GM23338 (cell line): ENCODE measurements at regions not wholly inside any gene's neighbourhood (a gene's known extent, or its start where the extent isn't known, plus 50 kb on each side); places are given as distances from the start of the nearest gene placed in this dataset.

ENCODE experiments used
- CREB1 ChIP-seq: fragments of 250-450 bp; sonication (Bioruptor Pico); IDR thresholded peaks from 2 replicates; pipeline ENCODE4 v1.5.0; 2020; ENCODE audit warnings: low read depth, mild to moderate bottlenecking, moderate library complexity
- ETS1 ChIP-seq: IDR thresholded peaks from 2 replicates; pipeline ENCODE4 v1.6.1; 2016; ENCODE audit warnings: antibody characterized with exemption
- EZH2 ChIP-seq: fragments of 200-600 bp; sonication (generic); IDR thresholded peaks from one replicate; pipeline ENCODE4 v1.8.0; 2017; ENCODE audit warnings: antibody characterized with exemption, mild to moderate bottlenecking, low read depth; ENCODE audit not compliant: unreplicated experiment
- EZH2phosphoT487 ChIP-seq: fragments of 200-600 bp; sonication (generic); IDR thresholded peaks from one replicate; pipeline ENCODE4 v1.8.1; 2018; ENCODE audit warnings: antibody characterized with exemption; ENCODE audit not compliant: unreplicated experiment
- JUNB ChIP-seq: IDR thresholded peaks from one replicate; pipeline ENCODE4 v1.6.1; 2016; ENCODE audit warnings: antibody characterized with exemption; ENCODE audit not compliant: unreplicated experiment
- NANOG ChIP-seq: IDR thresholded peaks from 2 replicates; pipeline ENCODE4 v1.6.1; 2016; ENCODE audit warnings: antibody characterized with exemption, borderline replicate concordance
- POLR2AphosphoS5 ChIP-seq: IDR thresholded peaks from 2 replicates; pipeline ENCODE4 v1.6.1; 2016; ENCODE audit warnings: antibody characterized with exemption, low read depth
- STAT1 ChIP-seq: IDR thresholded peaks from one replicate; pipeline ENCODE4 v1.6.1; 2016; ENCODE audit warnings: antibody characterized with exemption; ENCODE audit not compliant: unreplicated experiment
- ZNF114 ChIP-seq: fragments of 250-450 bp; sonication (Bioruptor Pico); IDR thresholded peaks from 2 replicates; pipeline ENCODE4 v1.5.0; 2020; ENCODE audit warnings: mild to moderate bottlenecking, moderate library complexity
- ZNF331 ChIP-seq: fragments of 250-450 bp; sonication (Bioruptor Pico); IDR thresholded peaks from 2 replicates; pipeline ENCODE4 v1.5.0; 2020; ENCODE audit warnings: low read depth, mild to moderate bottlenecking, moderate library complexity
- ZNF462 ChIP-seq: fragments of 250-450 bp; sonication (Bioruptor Pico); IDR thresholded peaks from 2 replicates; pipeline ENCODE4 v1.5.0; 2020; ENCODE audit warnings: mild to moderate bottlenecking, moderate library complexity
- TF ChIP-seq, protein P1 (sequence below), 2 experiments: fragments of 200-600 bp in 1 of 2; sonication (generic) in 1 of 2; conservative IDR thresholded peaks; 2 replicates each; pipeline versions ENCODE4 v1.5.1 to v1.6.1; 2016 to 2017; ENCODE audit warnings: antibody characterized with exemption in 2 of 2, low read depth in 2 of 2, mild to moderate bottlenecking in 2 of 2, moderate library complexity in 1 of 2
- TF ChIP-seq, protein P2 (sequence below): IDR thresholded peaks from one replicate; pipeline ENCODE4 v1.6.1; 2018; ENCODE audit warnings: antibody characterized with exemption; ENCODE audit not compliant: unreplicated experiment

DNA sequence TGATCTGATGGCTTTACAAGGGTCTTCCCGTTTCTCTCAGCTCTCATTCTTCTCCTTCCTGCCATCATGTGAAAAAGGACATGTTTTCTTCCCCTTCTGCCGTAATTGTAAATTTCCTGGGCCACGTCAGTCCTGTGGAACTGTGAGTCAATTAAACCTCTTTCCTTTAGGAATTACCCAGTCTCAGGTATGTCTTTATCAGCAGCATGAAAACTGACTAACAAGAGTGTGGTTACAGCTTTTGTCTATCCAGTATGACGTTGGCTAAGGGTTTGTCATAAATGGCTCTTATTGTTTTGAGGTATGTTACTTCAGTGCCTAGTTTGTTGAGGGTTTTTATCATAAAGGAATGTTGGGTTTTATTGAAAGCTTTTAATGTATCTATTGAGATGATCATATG is 501.6 kb downstream of the CAAP1 start:
- TF ChIP-seq, protein P1, sequence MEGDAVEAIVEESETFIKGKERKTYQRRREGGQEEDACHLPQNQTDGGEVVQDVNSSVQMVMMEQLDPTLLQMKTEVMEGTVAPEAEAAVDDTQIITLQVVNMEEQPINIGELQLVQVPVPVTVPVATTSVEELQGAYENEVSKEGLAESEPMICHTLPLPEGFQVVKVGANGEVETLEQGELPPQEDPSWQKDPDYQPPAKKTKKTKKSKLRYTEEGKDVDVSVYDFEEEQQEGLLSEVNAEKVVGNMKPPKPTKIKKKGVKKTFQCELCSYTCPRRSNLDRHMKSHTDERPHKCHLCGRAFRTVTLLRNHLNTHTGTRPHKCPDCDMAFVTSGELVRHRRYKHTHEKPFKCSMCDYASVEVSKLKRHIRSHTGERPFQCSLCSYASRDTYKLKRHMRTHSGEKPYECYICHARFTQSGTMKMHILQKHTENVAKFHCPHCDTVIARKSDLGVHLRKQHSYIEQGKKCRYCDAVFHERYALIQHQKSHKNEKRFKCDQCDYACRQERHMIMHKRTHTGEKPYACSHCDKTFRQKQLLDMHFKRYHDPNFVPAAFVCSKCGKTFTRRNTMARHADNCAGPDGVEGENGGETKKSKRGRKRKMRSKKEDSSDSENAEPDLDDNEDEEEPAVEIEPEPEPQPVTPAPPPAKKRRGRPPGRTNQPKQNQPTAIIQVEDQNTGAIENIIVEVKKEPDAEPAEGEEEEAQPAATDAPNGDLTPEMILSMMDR (conservative IDR thresholded peaks at IDR 0.05; ENCODE audit: low read depth in 2 of 2): no peak
- TF ChIP-seq ZNF331 (CRISPR knock-in tag) (no peak), POLR2AphosphoS5 (no peak), EZH2 (no peak), EZH2phosphoT487 (no peak), JUNB (no peak), CREB1 (CRISPR knock-in tag) (no peak), ZNF114 (CRISPR knock-in tag) (no peak), NANOG (no peak), STAT1 (no peak), ETS1 (no peak), ZNF462 (CRISPR knock-in tag) (no peak)
- TF ChIP-seq, protein P2, sequence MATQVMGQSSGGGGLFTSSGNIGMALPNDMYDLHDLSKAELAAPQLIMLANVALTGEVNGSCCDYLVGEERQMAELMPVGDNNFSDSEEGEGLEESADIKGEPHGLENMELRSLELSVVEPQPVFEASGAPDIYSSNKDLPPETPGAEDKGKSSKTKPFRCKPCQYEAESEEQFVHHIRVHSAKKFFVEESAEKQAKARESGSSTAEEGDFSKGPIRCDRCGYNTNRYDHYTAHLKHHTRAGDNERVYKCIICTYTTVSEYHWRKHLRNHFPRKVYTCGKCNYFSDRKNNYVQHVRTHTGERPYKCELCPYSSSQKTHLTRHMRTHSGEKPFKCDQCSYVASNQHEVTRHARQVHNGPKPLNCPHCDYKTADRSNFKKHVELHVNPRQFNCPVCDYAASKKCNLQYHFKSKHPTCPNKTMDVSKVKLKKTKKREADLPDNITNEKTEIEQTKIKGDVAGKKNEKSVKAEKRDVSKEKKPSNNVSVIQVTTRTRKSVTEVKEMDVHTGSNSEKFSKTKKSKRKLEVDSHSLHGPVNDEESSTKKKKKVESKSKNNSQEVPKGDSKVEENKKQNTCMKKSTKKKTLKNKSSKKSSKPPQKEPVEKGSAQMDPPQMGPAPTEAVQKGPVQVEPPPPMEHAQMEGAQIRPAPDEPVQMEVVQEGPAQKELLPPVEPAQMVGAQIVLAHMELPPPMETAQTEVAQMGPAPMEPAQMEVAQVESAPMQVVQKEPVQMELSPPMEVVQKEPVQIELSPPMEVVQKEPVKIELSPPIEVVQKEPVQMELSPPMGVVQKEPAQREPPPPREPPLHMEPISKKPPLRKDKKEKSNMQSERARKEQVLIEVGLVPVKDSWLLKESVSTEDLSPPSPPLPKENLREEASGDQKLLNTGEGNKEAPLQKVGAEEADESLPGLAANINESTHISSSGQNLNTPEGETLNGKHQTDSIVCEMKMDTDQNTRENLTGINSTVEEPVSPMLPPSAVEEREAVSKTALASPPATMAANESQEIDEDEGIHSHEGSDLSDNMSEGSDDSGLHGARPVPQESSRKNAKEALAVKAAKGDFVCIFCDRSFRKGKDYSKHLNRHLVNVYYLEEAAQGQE: no peak
